Tibial artery (tissue), 4 donors: ENCODE measurements at regions not wholly inside any gene's neighbourhood (a gene's known extent, or its start where the extent isn't known, plus 50 kb on each side); places are given as distances from the start of the nearest gene placed in this dataset.

Source experiments
- DNase-seq, 2 donors: peaks; one replicate each; pipeline ENCODE4 v3.0.0-alpha.2; 2019
- H3K27ac ChIP-seq, 2 donors: fragments of 200-600 bp; sonication (generic) in 1 of 2; 1 replicate in 1 of 2; 2 replicates in 1 of 2; pipeline ENCODE4 v1.5.1; 2018 to 2019; ENCODE audit warnings: mild to moderate bottlenecking in 1 of 2
- H3K27me3 ChIP-seq, 2 donors: fragments of 200-600 bp; sonication (generic) in 1 of 2; one replicate each; pipeline versions ENCODE4 v1.5.1 to v1.6.0; 2016 to 2019
- H3K36me3 ChIP-seq, 3 donors: fragments of 200-600 bp; sonication (generic) in 2 of 3; one replicate each; pipeline ENCODE4 v1.5.1; 2016 to 2019; ENCODE audit warnings: mild to moderate bottlenecking in 2 of 3
- H3K4me1 ChIP-seq, 4 donors: fragments of 200-600 bp; sonication (generic) in 2 of 4; 1 replicate in 3 of 4; 2 replicates in 1 of 4; pipeline ENCODE4 v1.5.1; 2016 to 2019
- H3K4me3 ChIP-seq, 2 donors: fragments of 200-600 bp; sonication (generic) in 1 of 2; 1 replicate in 1 of 2; 2 replicates in 1 of 2; pipeline ENCODE4 v1.5.1; 2018 to 2019; ENCODE audit warnings: mild to moderate bottlenecking in 2 of 2
- H3K9me3 ChIP-seq, 3 donors: fragments of 200-600 bp; sonication (generic) in 1 of 3; one replicate each; pipeline ENCODE4 v1.5.1; 2016 to 2019
- CTCF ChIP-seq, 2 experiments: fragments of 200-600 bp in 1 of 2; fragments of 450-650 bp in 1 of 2; IDR thresholded peaks; one replicate each; pipeline ENCODE4 v1.5.1; 2017 to 2019; ENCODE audit warnings: antibody characterized with exemption in 2 of 2, mild to moderate bottlenecking in 1 of 2, moderate library complexity in 1 of 2
- intact Hi-C: fragments of 100-400 bp; cut with DNase I; formaldehyde crosslinking; loops from one replicate; pipeline ENCODE4 v1.15.0; 2023; ENCODE audit warnings: low total_unique reads

- H3K27ac ChIP-seq = no peak overlapping the region
- no peaks in the 10 kb centered on the region for H3K4me1 ChIP-seq
- H3K9me3 ChIP-seq = no peaks in the 10 kb centered on the region
- intact Hi-C loops = no loop called here
- H3K4me3 ChIP-seq = no peak overlapping the region
- DNase-seq = no peak
- H3K27me3 ChIP-seq = peaks cover 0 to 3% of the 10 kb centered on the region in 2 donors
- no peaks in the 10 kb centered on the region for H3K36me3 ChIP-seq
- TF ChIP-seq CTCF (IDR thresholded peaks at IDR 0.05) = no peak
These were observed 67.7 kb upstream of the SERPINE2 start for GRCh38 chr2:224106794-224107193.

GRCh38 chr2:224104668-224105386, 65.7 kb upstream of the SERPINE2 start:
- no peak overlapping the region for H3K27ac ChIP-seq
- intact Hi-C loops = no loop called here
- TF ChIP-seq CTCF (IDR thresholded peaks at IDR 0.05) = no peak
- H3K27me3 ChIP-seq = peaks cover 0 to 5% of the 10 kb centered on the region in 2 donors
- H3K9me3 ChIP-seq = no peaks in the 10 kb centered on the region
- no peaks in the 10 kb centered on the region for H3K4me1 ChIP-seq
- H3K4me3 ChIP-seq = no peak overlapping the region
- DNase-seq = no peak
- H3K36me3 ChIP-seq = no peaks in the 10 kb centered on the region

GRCh38 chr2:224103651-224104050, 64.6 kb upstream of the SERPINE2 start:
- H3K4me3 ChIP-seq = no peak overlapping the region
- no peak for DNase-seq
- TF ChIP-seq CTCF (IDR thresholded peaks at IDR 0.05) = no peak
- no peaks in the 10 kb centered on the region for H3K9me3 ChIP-seq
- no peak overlapping the region for H3K27ac ChIP-seq
- intact Hi-C loops = no loop called here
- no peaks in the 10 kb centered on the region for H3K36me3 ChIP-seq
- H3K4me1 ChIP-seq = no peaks in the 10 kb centered on the region
- peaks cover 0 to 5% of the 10 kb centered on the region in 2 donors for H3K27me3 ChIP-seq

- Histone ChIP-seq H3K27me3 (peaks cover 0 to 5% of the 10 kb centered on the region in 2 donors), H3K36me3 (no peaks in the 10 kb centered on the region), H3K27ac (no peak overlapping the region), H3K9me3 (no peaks in the 10 kb centered on the region), H3K4me3 (no peak overlapping the region), H3K4me1 (no peaks in the 10 kb centered on the region)
- intact Hi-C loops = no loop called here
- no peak for TF ChIP-seq CTCF (IDR thresholded peaks at IDR 0.05)
- no peak for DNase-seq
These were observed 63.9 kb upstream of the SERPINE2 start for GRCh38 chr2:224102991-224103390.

GRCh38 chr2:224101820-224102630, 62.9 kb upstream of the SERPINE2 start:
- Histone ChIP-seq H3K36me3 (no peaks in the 10 kb centered on the region), H3K9me3 (no peaks in the 10 kb centered on the region), H3K4me1 (no peaks in the 10 kb centered on the region), H3K27me3 (peaks cover 0 to 5% of the 10 kb centered on the region in 2 donors), H3K27ac (no peak overlapping the region), H3K4me3 (no peak overlapping the region)
- no peak for TF ChIP-seq CTCF (IDR thresholded peaks at IDR 0.05)
- peak in 1 of 2 donors; percentile 49 for DNase-seq
- intact Hi-C loops = no loop called here
